A549 (cell line): ENCODE measurements at regions not wholly inside any gene's neighbourhood (a gene's known extent, or its start where the extent isn't known, plus 50 kb on each side); places are given as distances from the start of the nearest gene placed in this dataset.

Source experiments
- ATAC-seq, 2 experiments: fragments of 200-7000 bp in 1 of 2; fragments of >200 bp in 1 of 2; cut with Nextera tagmentation in 1 of 2; cut with Tn5 transposase in 1 of 2; 3 replicates each; pipeline versions ENCODE4 v1.8.0 to v1.9.1; 2018 to 2020; ENCODE audit warnings: mild to moderate bottlenecking in 1 of 2, moderate library complexity in 1 of 2
- CTCF ChIA-PET: fragments of 300-600 bp; sonication (Branson Sonifier 250); formaldehyde crosslinking; extraction: SDS; loops from one replicate; lab custom pipeline; 2021; ENCODE audit warnings: antibody characterized with exemption, inconsistent platforms; lab: Yijun Ruan, JAX
- POLR2A ChIA-PET: fragments of 350-600 bp; formaldehyde crosslinking; extraction: SDS; loops from one replicate; lab custom pipeline; 2021; ENCODE audit warnings: antibody characterized with exemption, inconsistent platforms; lab: Yijun Ruan, JAX
- DNase-seq, 2 experiments: peaks; one replicate each; pipeline versions ENCODE4 v3.0.0 to v3.0.0-alpha.2; 2011 to 2016; ENCODE audit warnings: low read depth in 1 of 2, low spot score in 1 of 2
- FAIRE-seq: peaks from 2 replicates; lab custom pipeline; 2011; peaks lifted over from hg19 to GRCh38; lab: Jason Lieb, UNC
- H3K27ac ChIP-seq, 2 experiments: fragments of >200 bp; sonication (Bioruptor Twin); formaldehyde crosslinking; 3 replicates each; pipeline ENCODE4 v1.5.1; 2016 to 2017
- H3K4me1 ChIP-seq: fragments of >200 bp; sonication (Bioruptor Twin); formaldehyde crosslinking; 3 replicates; pipeline ENCODE4 v1.6.1; 2016
- H3K4me2 ChIP-seq: fragments of >200 bp; sonication (Bioruptor Twin); formaldehyde crosslinking; 3 replicates; pipeline ENCODE4 v1.6.1; 2016
- H3K4me3 ChIP-seq: fragments of >200 bp; sonication (Bioruptor Twin); formaldehyde crosslinking; 3 replicates; pipeline ENCODE4 v1.5.1; 2016
- H3K9me3 ChIP-seq: fragments of >200 bp; sonication (Bioruptor Twin); formaldehyde crosslinking; 3 replicates; pipeline ENCODE4 v1.6.1; 2016
- BCL3 ChIP-seq: fragments of >200 bp; sonication (Bioruptor Twin); formaldehyde crosslinking; IDR thresholded peaks from 3 replicates; pipeline ENCODE4 v1.6.1; 2016
- CBX2 ChIP-seq: fragments of 200-600 bp; sonication (generic); IDR thresholded peaks from 2 replicates; pipeline ENCODE4 v1.6.1; 2016; ENCODE audit warnings: low read depth, mild to moderate bottlenecking, borderline replicate concordance
- CBX8 ChIP-seq: fragments of 200-600 bp; sonication (generic); IDR thresholded peaks from 2 replicates; pipeline ENCODE4 v1.6.1; 2016
- CEBPB ChIP-seq, 2 experiments: fragments of >200 bp in 1 of 2; sonication (Bioruptor Twin) in 1 of 2; formaldehyde crosslinking in 1 of 2; IDR thresholded peaks; 2 replicates each; pipeline ENCODE4 v1.6.1; 2012 to 2016
- CHD4 ChIP-seq: fragments of 200-600 bp; sonication (generic); IDR thresholded peaks from 2 replicates; pipeline ENCODE4 v1.6.1; 2016; ENCODE audit warnings: antibody characterized with exemption, mild to moderate bottlenecking, borderline replicate concordance
- EHMT2 ChIP-seq: fragments of 200-600 bp; sonication (generic); IDR thresholded peaks from 2 replicates; pipeline ENCODE4 v1.6.1; 2016; ENCODE audit warnings: antibody characterized with exemption, low read depth, mild to moderate bottlenecking, moderate library complexity
- ELK1 ChIP-seq: fragments of 150-350 bp; IDR thresholded peaks from 2 replicates; pipeline ENCODE4 v1.6.1; 2014; ENCODE audit warnings: low read depth, mild to moderate bottlenecking, low read length
- FOSL2 ChIP-seq, 2 experiments: fragments of 450-650 bp in 1 of 2; fragments of >200 bp in 1 of 2; sonication (Bioruptor Twin) in 1 of 2; formaldehyde crosslinking; IDR thresholded peaks; 2 replicates each; pipeline versions ENCODE4 v1.5.0 to v1.6.1; 2016 to 2020; ENCODE audit warnings: mild to moderate bottlenecking in 1 of 2, moderate library complexity in 1 of 2
- HDAC2 ChIP-seq: fragments of 200-600 bp; sonication (generic); IDR thresholded peaks from 2 replicates; pipeline ENCODE4 v1.6.1; 2016
- HEYL ChIP-seq: fragments of 250-450 bp; sonication (Bioruptor Pico); IDR thresholded peaks from 2 replicates; pipeline ENCODE4 v1.8.0; 2021; ENCODE audit warnings: mild to moderate bottlenecking, moderate library complexity
- HOXA7 ChIP-seq: fragments of 250-450 bp; sonication (Bioruptor Pico); IDR thresholded peaks from 2 replicates; pipeline ENCODE4 v1.5.0; 2020; ENCODE audit warnings: mild to moderate bottlenecking, moderate library complexity
- JUN ChIP-seq, 2 experiments: fragments of >200 bp; sonication (Bioruptor Twin); formaldehyde crosslinking; IDR thresholded peaks; 2 replicates in 1 of 2; 3 replicates in 1 of 2; pipeline ENCODE4 v1.6.1; 2016 to 2017
- JUNB ChIP-seq: fragments of >200 bp; sonication (Bioruptor Twin); formaldehyde crosslinking; IDR thresholded peaks from 2 replicates; pipeline ENCODE4 v1.6.1; 2016
- KDM1A ChIP-seq: fragments of 200-600 bp; sonication (generic); IDR thresholded peaks from 2 replicates; pipeline ENCODE4 v1.6.1; 2016; ENCODE audit warnings: low read depth, mild to moderate bottlenecking
- PHF8 ChIP-seq: fragments of 200-600 bp; sonication (generic); IDR thresholded peaks from 2 replicates; pipeline ENCODE4 v1.6.1; 2016; ENCODE audit warnings: low read depth, mild to moderate bottlenecking, antibody characterized with exemption, moderate library complexity, borderline replicate concordance
- POLR2A ChIP-seq: IDR thresholded peaks from 2 replicates; pipeline ENCODE4 v1.6.1; 2012; ENCODE audit warnings: mild to moderate bottlenecking, low read length
- RAD21 ChIP-seq, 2 experiments: fragments of >200 bp in 1 of 2; sonication (Bioruptor Twin) in 1 of 2; formaldehyde crosslinking in 1 of 2; IDR thresholded peaks in 1 of 2; conservative IDR thresholded peaks in 1 of 2; 2 replicates in 1 of 2; 3 replicates in 1 of 2; pipeline ENCODE4 v1.6.1; 2012 to 2018; ENCODE audit warnings: inconsistent platforms in 1 of 2
- RNF2 ChIP-seq: fragments of 200-600 bp; sonication (generic); IDR thresholded peaks from 2 replicates; pipeline ENCODE4 v1.6.1; 2016; ENCODE audit warnings: low read depth, mild to moderate bottlenecking, antibody characterized with exemption, moderate library complexity, borderline replicate concordance
- ZC3H11A ChIP-seq: fragments of 450-650 bp; IDR thresholded peaks from 2 replicates; pipeline ENCODE4 v1.6.1; 2014; ENCODE audit warnings: antibody characterized with exemption, mild to moderate bottlenecking
- ZNF302 ChIP-seq: fragments of 250-450 bp; sonication (Bioruptor Pico); IDR thresholded peaks from 2 replicates; pipeline ENCODE4 v1.9.0; 2021; ENCODE audit warnings: inconsistent platforms, mild to moderate bottlenecking, moderate library complexity
- WGBS: methylation state at CpG from one replicate; pipeline ENCODE4 v1.1.6; 2017; ENCODE audit errors: missing lambda C conversion rate; 5-methylcytosine and 5-hydroxymethylcytosine counted together
- TF ChIP-seq, protein P1 (sequence below): fragments of 250-450 bp; sonication (Bioruptor Pico); IDR thresholded peaks from 2 replicates; pipeline ENCODE4 v1.5.0; 2021; ENCODE audit warnings: mild to moderate bottlenecking, moderate library complexity, borderline replicate concordance
- TF ChIP-seq, protein P2 (sequence below): fragments of 250-450 bp; sonication (Bioruptor Pico); IDR thresholded peaks from 2 replicates; pipeline ENCODE4 v1.5.0; 2020; ENCODE audit warnings: low read depth, mild to moderate bottlenecking, moderate library complexity

- no peak for ATAC-seq
- Histone ChIP-seq H3K4me1 (no peaks in the 10 kb centered on the region), H3K9me3 (no peaks in the 10 kb centered on the region), H3K4me2 (no peak overlapping the region), H3K27ac (no peak overlapping the region), H3K4me3 (no peak overlapping the region)
- DNase-seq = no peak
- FAIRE-seq = no peak
- WGBS = 15% methylated on average over 2 of the region's 2 CpGs
- CTCF ChIA-PET = no interaction called here
- POLR2A ChIA-PET = no interaction called here
- no peak for TF ChIP-seq FOSL2 (IDR thresholded peaks at IDR 0.05)
- TF ChIP-seq FOSL2 (CRISPR knock-in tag; IDR thresholded peaks at IDR 0.05) = no peak
- no peak for TF ChIP-seq ZNF302 (CRISPR knock-in tag)
- TF ChIP-seq, protein P1, sequence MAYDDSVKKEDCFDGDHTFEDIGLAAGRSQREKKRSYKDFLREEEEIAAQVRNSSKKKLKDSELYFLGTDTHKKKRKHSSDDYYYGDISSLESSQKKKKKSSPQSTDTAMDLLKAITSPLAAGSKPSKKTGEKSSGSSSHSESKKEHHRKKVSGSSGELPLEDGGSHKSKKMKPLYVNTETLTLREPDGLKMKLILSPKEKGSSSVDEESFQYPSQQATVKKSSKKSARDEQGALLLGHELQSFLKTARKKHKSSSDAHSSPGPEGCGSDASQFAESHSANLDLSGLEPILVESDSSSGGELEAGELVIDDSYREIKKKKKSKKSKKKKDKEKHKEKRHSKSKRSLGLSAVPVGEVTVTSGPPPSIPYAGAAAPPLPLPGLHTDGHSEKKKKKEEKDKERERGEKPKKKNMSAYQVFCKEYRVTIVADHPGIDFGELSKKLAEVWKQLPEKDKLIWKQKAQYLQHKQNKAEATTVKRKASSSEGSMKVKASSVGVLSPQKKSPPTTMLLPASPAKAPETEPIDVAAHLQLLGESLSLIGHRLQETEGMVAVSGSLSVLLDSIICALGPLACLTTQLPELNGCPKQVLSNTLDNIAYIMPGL = no peak
- TF ChIP-seq CBX8 = no peak
- TF ChIP-seq POLR2A = no peak
- TF ChIP-seq RAD21 (conservative IDR thresholded peaks at IDR 0.05 in 1 of 2, IDR thresholded peaks at IDR 0.05 in 1 of 2) = no peak
- TF ChIP-seq CEBPB (IDR thresholded peaks at IDR 0.05) = no peak
- no peak for TF ChIP-seq JUNB
- no peak for TF ChIP-seq HDAC2
- TF ChIP-seq PHF8 = no peak
- TF ChIP-seq, protein P2, sequence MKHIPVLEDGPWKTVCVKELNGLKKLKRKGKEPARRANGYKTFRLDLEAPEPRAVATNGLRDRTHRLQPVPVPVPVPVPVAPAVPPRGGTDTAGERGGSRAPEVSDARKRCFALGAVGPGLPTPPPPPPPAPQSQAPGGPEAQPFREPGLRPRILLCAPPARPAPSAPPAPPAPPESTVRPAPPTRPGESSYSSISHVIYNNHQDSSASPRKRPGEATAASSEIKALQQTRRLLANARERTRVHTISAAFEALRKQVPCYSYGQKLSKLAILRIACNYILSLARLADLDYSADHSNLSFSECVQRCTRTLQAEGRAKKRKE (CRISPR knock-in tag) = no peak
- TF ChIP-seq HEYL (CRISPR knock-in tag) = no peak
- no peak for TF ChIP-seq KDM1A
- TF ChIP-seq BCL3 = no peak
- no peak for TF ChIP-seq ELK1
- TF ChIP-seq CBX2 = no peak
These were observed 624.4 kb upstream of the PLXNA2 start for GRCh38 chr1:208868554-208868953.

GRCh38 chr1:208874915-208875314 is 630.7 kb upstream of the PLXNA2 start:
- DNase-seq (no peak), ATAC-seq (no peak), FAIRE-seq (no peak)
- ChIA-PET CTCF (interaction anchor here (0.5 kb wide), 1 partner anchor 445 kb away, joined by 3 read pairs; no protein-coding TSS in a partner anchor), POLR2A (no interaction called here)
- H3K9me3 ChIP-seq = no peaks in the 10 kb centered on the region
- no peak overlapping the region for H3K4me2 ChIP-seq
- no peak overlapping the region for H3K27ac ChIP-seq
- TF ChIP-seq EHMT2 (no peak), JUN (IDR thresholded peaks at IDR 0.05) (no peak), RNF2 (no peak), HEYL (CRISPR knock-in tag) (no peak), ELK1 (no peak), RAD21 (conservative IDR thresholded peaks at IDR 0.05 in 1 of 2, IDR thresholded peaks at IDR 0.05 in 1 of 2) (no peak), ZC3H11A (no peak), FOSL2 (IDR thresholded peaks at IDR 0.05) (no peak), FOSL2 (CRISPR knock-in tag; IDR thresholded peaks at IDR 0.05) (no peak), CHD4 (no peak), BCL3 (no peak), HOXA7 (CRISPR knock-in tag) (no peak)
- TF ChIP-seq, protein P1 = no peak
- 0% methylated on average over 1 of the region's 1 CpG for WGBS
- no peaks in the 10 kb centered on the region for H3K4me1 ChIP-seq
- H3K4me3 ChIP-seq = no peak overlapping the region
